ENCODE measurements at regions not wholly inside any gene's neighbourhood (a gene's known extent, or its start where the extent isn't known, plus 50 kb on each side); places are given as distances from the start of the nearest gene placed in this dataset.

DNA sequence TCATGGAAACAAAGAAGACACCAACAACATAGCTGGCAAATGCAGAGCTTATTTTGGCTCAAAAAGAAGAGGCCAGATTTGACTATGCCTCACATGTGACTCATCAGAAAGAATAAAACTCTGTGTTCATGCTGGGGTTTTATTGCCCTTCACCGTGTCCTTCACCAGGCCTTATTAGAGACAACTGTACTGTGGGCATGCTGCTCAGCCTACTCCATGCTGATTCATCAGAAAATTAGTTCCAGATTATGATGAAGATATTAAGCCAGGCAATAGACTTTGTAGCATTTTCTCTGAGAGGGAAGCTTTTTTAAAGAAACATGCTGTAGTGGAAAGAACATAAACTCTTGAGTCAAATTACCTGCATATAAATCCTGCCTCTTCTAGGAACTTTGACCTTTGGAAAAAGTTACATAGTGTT is 89.8 kb downstream of the CYB561 start:
- no peaks in the 10 kb centered on the region for H3K36me3 ChIP-seq (ENCODE audit: low read length)
- no peaks in the 10 kb centered on the region for H3K9me3 ChIP-seq (ENCODE audit: insufficient read depth, low read length)
- H3F3A ChIP-seq (ENCODE audit: insufficient read depth), result no peaks in the 10 kb centered on the region
- H3K27ac ChIP-seq (ENCODE audit: low read depth, low read length), result no peak overlapping the region
- no peaks in the 10 kb centered on the region for H3K79me2 ChIP-seq (ENCODE audit: insufficient read depth, low read length)
- no peak overlapping the region for H3K4me3 ChIP-seq (ENCODE audit: insufficient read depth, low read length, poor library complexity, severe bottlenecking)
- H2AFZ ChIP-seq (ENCODE audit: low read depth, low read length, severe bottlenecking), result no peak overlapping the region
- H3K27me3 ChIP-seq (ENCODE audit: low read length), result no peaks in the 10 kb centered on the region
- TF ChIP-seq CTCF (IDR thresholded peaks at IDR 0.05; ENCODE audit: insufficient read depth, low read length, poor library complexity, severe bottlenecking), result no peak
- TF ChIP-seq EZH2phosphoT487 (conservative IDR thresholded peaks at IDR 0.05; ENCODE audit: low read length), result no peak
- H3K9me2 ChIP-seq (replicated peaks; ENCODE audit: insufficient read depth, low read length), result no peaks in the 10 kb centered on the region
- H3K9ac ChIP-seq (ENCODE audit: low read length), result no peak overlapping the region
- H3K4me2 ChIP-seq (ENCODE audit: low read depth, low read length, poor library complexity, severe bottlenecking), result no peak overlapping the region
- H4K20me1 ChIP-seq (ENCODE audit: low read depth, low read length), result no peaks in the 10 kb centered on the region

DNA sequence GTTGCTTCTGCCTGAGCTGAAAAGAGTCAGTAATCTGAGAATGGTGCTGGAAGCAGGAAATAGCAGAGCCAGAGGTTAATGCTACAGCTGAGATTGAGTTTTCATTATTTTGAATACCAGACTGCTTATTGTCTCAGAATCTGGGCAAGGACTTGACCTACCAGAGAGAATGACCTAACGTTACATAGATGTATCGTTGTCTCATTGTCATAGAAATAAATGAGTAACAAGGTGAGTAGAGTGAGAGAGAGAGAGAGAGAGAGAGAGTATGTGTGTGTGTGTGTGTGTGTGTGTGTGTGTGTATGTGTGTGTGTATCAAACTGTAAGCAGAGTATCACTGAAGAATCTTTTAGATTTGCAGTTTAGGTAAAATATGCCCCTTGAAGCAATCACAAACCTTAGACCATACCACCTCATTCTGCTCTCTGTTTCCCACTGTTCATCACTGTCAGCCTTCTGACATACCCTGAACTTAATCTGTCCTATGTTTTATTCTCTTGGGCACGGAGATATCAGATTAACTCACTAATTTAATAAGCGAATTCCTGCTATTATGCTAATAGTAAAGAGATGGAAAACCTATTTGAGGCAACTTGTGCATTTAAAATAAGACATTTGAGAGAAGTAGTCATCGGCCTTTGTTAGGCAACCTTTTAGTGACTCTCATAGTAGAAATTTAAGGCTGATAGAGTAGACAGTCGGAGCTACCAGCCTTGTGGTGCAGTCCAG is 87.8 kb downstream of the CYB561 start:
- Histone ChIP-seq H3K27me3 (ENCODE audit: low read length) (no peaks in the 10 kb centered on the region), H3K9me3 (ENCODE audit: insufficient read depth, low read length) (peaks cover 4% of the 10 kb centered on the region; the same call in 1 of the 2 replicates), H3K79me2 (ENCODE audit: insufficient read depth, low read length) (no peaks in the 10 kb centered on the region), H3K9ac (ENCODE audit: low read length) (no peak overlapping the region), H4K20me1 (ENCODE audit: low read depth, low read length) (no peaks in the 10 kb centered on the region), H3K4me2 (ENCODE audit: low read depth, low read length, poor library complexity, severe bottlenecking) (no peak overlapping the region), H3K36me3 (ENCODE audit: low read length) (no peaks in the 10 kb centered on the region), H2AFZ (ENCODE audit: low read depth, low read length, severe bottlenecking) (no peak overlapping the region), H3K4me3 (ENCODE audit: insufficient read depth, low read length, poor library complexity, severe bottlenecking) (no peak overlapping the region), H3K9me2 (replicated peaks; ENCODE audit: insufficient read depth, low read length) (no peaks in the 10 kb centered on the region), H3F3A (ENCODE audit: insufficient read depth) (no peaks in the 10 kb centered on the region), H3K27ac (ENCODE audit: low read depth, low read length) (no peak overlapping the region)
- TF ChIP-seq EZH2phosphoT487 (conservative IDR thresholded peaks at IDR 0.05; ENCODE audit: low read length), result no peak
- TF ChIP-seq CTCF (IDR thresholded peaks at IDR 0.05; ENCODE audit: insufficient read depth, low read length, poor library complexity, severe bottlenecking), result no peak

DNA sequence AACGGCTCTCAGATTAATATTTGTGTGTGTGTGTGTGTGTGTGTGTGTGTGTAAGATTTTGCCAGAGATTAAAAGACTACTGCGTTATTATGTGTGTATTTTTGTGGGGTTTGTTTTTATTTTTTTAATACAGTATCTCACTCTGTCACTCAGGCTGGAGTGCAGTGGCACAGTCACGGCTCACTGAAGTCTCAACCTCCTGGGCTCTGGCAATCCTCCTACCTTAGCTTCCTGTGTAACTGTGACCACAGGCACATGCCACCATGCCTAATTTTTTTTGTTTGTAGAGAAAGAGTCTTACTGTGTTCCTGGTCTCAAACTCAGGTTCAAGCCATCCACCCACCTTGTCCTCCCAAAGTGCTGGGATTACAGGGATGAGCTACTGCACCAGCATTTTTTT is 87.2 kb downstream of the CYB561 start:
- Histone ChIP-seq H3K4me2 (ENCODE audit: low read depth, low read length, poor library complexity, severe bottlenecking) (no peak overlapping the region), H3F3A (ENCODE audit: insufficient read depth) (no peaks in the 10 kb centered on the region), H3K36me3 (ENCODE audit: low read length) (no peaks in the 10 kb centered on the region), H4K20me1 (ENCODE audit: low read depth, low read length) (no peaks in the 10 kb centered on the region), H2AFZ (ENCODE audit: low read depth, low read length, severe bottlenecking) (no peak overlapping the region), H3K4me3 (ENCODE audit: insufficient read depth, low read length, poor library complexity, severe bottlenecking) (no peak overlapping the region), H3K9ac (ENCODE audit: low read length) (no peak overlapping the region), H3K9me3 (ENCODE audit: insufficient read depth, low read length) (peaks cover 4% of the 10 kb centered on the region; the same call in 1 of the 2 replicates), H3K79me2 (ENCODE audit: insufficient read depth, low read length) (no peaks in the 10 kb centered on the region), H3K27ac (ENCODE audit: low read depth, low read length) (no peak overlapping the region), H3K9me2 (replicated peaks; ENCODE audit: insufficient read depth, low read length) (no peaks in the 10 kb centered on the region), H3K27me3 (ENCODE audit: low read length) (no peaks in the 10 kb centered on the region)
- TF ChIP-seq EZH2phosphoT487 (conservative IDR thresholded peaks at IDR 0.05; ENCODE audit: low read length), result no peak
- no peak for TF ChIP-seq CTCF (IDR thresholded peaks at IDR 0.05; ENCODE audit: insufficient read depth, low read length, poor library complexity, severe bottlenecking)
